Stimulated activated CD8-positive, alpha-beta memory T cell treated with anti-CD3 and anti-CD28 coated beads, Interleukin-4, amount 100 ng/mL, for 48 hours (primary cell): ENCODE measurements at regions not wholly inside any gene's neighbourhood (a gene's known extent, or its start where the extent isn't known, plus 50 kb on each side); places are given as distances from the start of the nearest gene placed in this dataset.

Experiments
- DNase-seq: peaks from one replicate; pipeline ENCODE4 v3.0.0-alpha.2; 2020

GRCh38 chr7:54622696-54623309 is 80.6 kb downstream of the VSTM2A start:
- DNase-seq = no peak
